Nephron progenitor cell (in vitro differentiated cells): ENCODE measurements at regions not wholly inside any gene's neighbourhood (a gene's known extent, or its start where the extent isn't known, plus 50 kb on each side); places are given as distances from the start of the nearest gene placed in this dataset.

Source experiments
- DNase-seq: peaks from one replicate; pipeline ENCODE4 v3.0.0; 2021
- H3K27ac Mint-ChIP-seq: 2 replicates; pipeline ENCODE4 v1.8.0; 2021; ENCODE audit warnings: mild to moderate bottlenecking, moderate library complexity, mixed read lengths
- H3K27me3 Mint-ChIP-seq: 2 replicates; pipeline ENCODE4 v1.8.0; 2021; ENCODE audit warnings: mild to moderate bottlenecking, low read depth, mixed read lengths; ENCODE audit not compliant: poor library complexity
- H3K36me3 Mint-ChIP-seq: 2 replicates; pipeline ENCODE4 v1.8.0; 2021; ENCODE audit warnings: low read depth, mixed read lengths
- H3K4me1 Mint-ChIP-seq: 2 replicates; pipeline ENCODE4 v1.8.0; 2021; ENCODE audit warnings: mixed read lengths
- H3K4me3 Mint-ChIP-seq: 2 replicates; pipeline ENCODE4 v1.8.0; 2021; ENCODE audit warnings: mild to moderate bottlenecking, moderate library complexity, mixed read lengths
- H3K9me3 Mint-ChIP-seq: 2 replicates; pipeline ENCODE4 v1.8.0; 2021; ENCODE audit warnings: mild to moderate bottlenecking, moderate library complexity, mixed read lengths
- CTCF ChIP-seq: fragments of 200-600 bp; sonication (generic); IDR thresholded peaks from 2 replicates; pipeline ENCODE4 v1.5.0; 2021; ENCODE audit warnings: antibody characterized with exemption

DNA sequence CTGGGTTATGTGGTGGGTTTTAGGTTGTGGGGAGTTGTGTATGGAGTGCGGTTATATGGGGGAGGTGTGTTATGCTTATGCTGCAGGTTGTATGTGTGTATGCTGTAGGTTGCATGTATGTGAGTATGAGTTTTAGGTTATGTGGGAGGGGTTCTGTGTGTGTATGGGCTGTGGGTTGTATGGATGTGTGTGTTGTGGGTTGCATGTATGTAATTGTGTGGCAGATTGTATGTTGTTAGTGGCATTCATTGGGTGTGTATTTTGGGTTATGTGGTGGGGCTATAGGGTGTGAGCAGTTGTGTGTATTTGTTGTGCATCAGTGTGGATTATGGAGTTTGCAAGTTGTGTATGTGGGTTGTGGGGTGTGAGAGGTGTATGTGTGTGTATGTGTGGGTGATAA lies 277.4 kb downstream of the NPIPA8 start:
- TF ChIP-seq CTCF: no peak
- no peak for DNase-seq
- no peak overlapping the region for H3K4me3 Mint-ChIP-seq
- H3K27ac Mint-ChIP-seq: no peak overlapping the region
- H3K4me1 Mint-ChIP-seq: no peaks in the 10 kb centered on the region
- H3K36me3 Mint-ChIP-seq: no peaks in the 10 kb centered on the region
- peaks cover 4% of the 10 kb centered on the region for H3K27me3 Mint-ChIP-seq
- no peaks in the 10 kb centered on the region for H3K9me3 Mint-ChIP-seq

- Mint-ChIP-seq H3K9me3 (no peaks in the 10 kb centered on the region), H3K4me1 (no peaks in the 10 kb centered on the region), H3K36me3 (no peaks in the 10 kb centered on the region), H3K4me3 (no peak overlapping the region), H3K27ac (no peak overlapping the region), H3K27me3 (peaks cover 11% of the 10 kb centered on the region)
- DNase-seq: no peak
- TF ChIP-seq CTCF: no peak
Measured at GRCh38 chr16:18055411-18055916, 281.1 kb downstream of the NPIPA8 start.

GRCh38 chr16:18050777-18051176 lies 285.8 kb downstream of the NPIPA8 start:
- Mint-ChIP-seq H3K27me3 (peaks cover 20% of the 10 kb centered on the region), H3K4me1 (peaks cover 4% of the 10 kb centered on the region), H3K9me3 (no peaks in the 10 kb centered on the region), H3K4me3 (no peak overlapping the region), H3K36me3 (no peaks in the 10 kb centered on the region), H3K27ac (peak overlapping the region; percentile 40)
- DNase-seq: no peak
- TF ChIP-seq CTCF: no peak

GRCh38 chr16:18050234-18050633 lies 286.3 kb downstream of the NPIPA8 start:
- no peak overlapping the region for H3K4me3 Mint-ChIP-seq
- H3K9me3 Mint-ChIP-seq: no peaks in the 10 kb centered on the region
- DNase-seq: no peak
- H3K27ac Mint-ChIP-seq: no peak overlapping the region
- H3K27me3 Mint-ChIP-seq: peaks cover 24% of the 10 kb centered on the region
- H3K4me1 Mint-ChIP-seq: peaks cover 4% of the 10 kb centered on the region
- H3K36me3 Mint-ChIP-seq: no peaks in the 10 kb centered on the region
- no peak for TF ChIP-seq CTCF

GRCh38 chr16:18049547-18050133 lies 286.9 kb downstream of the NPIPA8 start:
- Mint-ChIP-seq H3K27ac (no peak overlapping the region), H3K9me3 (no peaks in the 10 kb centered on the region)

More at GRCh38 chr16:18049547-18050133, 286.9 kb downstream of the NPIPA8 start:
- Mint-ChIP-seq H3K4me3 (no peak overlapping the region), H3K36me3 (no peaks in the 10 kb centered on the region), H3K27me3 (peaks cover 26% of the 10 kb centered on the region), H3K4me1 (peaks cover 4% of the 10 kb centered on the region)
- no peak for DNase-seq
- no peak for TF ChIP-seq CTCF
